HEK293 (cell line): ENCODE measurements at regions not wholly inside any gene's neighbourhood (a gene's known extent, or its start where the extent isn't known, plus 50 kb on each side); places are given as distances from the start of the nearest gene placed in this dataset.

Experiments
- CTCF ChIP-seq: fragments of 450-650 bp; formaldehyde crosslinking; IDR thresholded peaks from 2 replicates; pipeline ENCODE4 v1.5.1; 2016; ENCODE audit warnings: missing biosample characterization, missing genetic modification characterization
- OSR2 ChIP-seq: fragments of 450-650 bp; formaldehyde crosslinking; IDR thresholded peaks from 2 replicates; pipeline ENCODE4 v1.5.1; 2016; ENCODE audit warnings: missing biosample characterization, missing genetic modification characterization
- REST ChIP-seq: fragments of 450-650 bp; formaldehyde crosslinking; IDR thresholded peaks from 2 replicates; pipeline ENCODE4 v1.5.1; 2016; ENCODE audit warnings: missing biosample characterization, missing genetic modification characterization
- SETDB1 ChIP-seq: IDR thresholded peaks from one replicate; pipeline ENCODE4 v1.6.1; 2017; ENCODE audit warnings: mild to moderate bottlenecking, low read length, moderate library complexity, mixed read lengths; ENCODE audit not compliant: insufficient read length
- ZBTB1 ChIP-seq: fragments of 450-650 bp; formaldehyde crosslinking; IDR thresholded peaks from 2 replicates; pipeline ENCODE4 v1.5.1; 2016; ENCODE audit warnings: missing biosample characterization, missing genetic modification characterization
- ZFP37 ChIP-seq: fragments of 450-650 bp; formaldehyde crosslinking; IDR thresholded peaks from 2 replicates; pipeline ENCODE4 v1.5.1; 2016; ENCODE audit warnings: missing biosample characterization, missing genetic modification characterization
- ZNF558 ChIP-seq: fragments of 450-650 bp; formaldehyde crosslinking; IDR thresholded peaks from 2 replicates; pipeline ENCODE4 v1.5.1; 2016; ENCODE audit warnings: missing biosample characterization, missing genetic modification characterization
- ZNF561 ChIP-seq: fragments of 450-650 bp; IDR thresholded peaks from 2 replicates; pipeline ENCODE4 v1.5.1; 2018; ENCODE audit warnings: missing biosample characterization, missing genetic modification characterization, borderline replicate concordance

- no peak for TF ChIP-seq CTCF (tag by site-specific recombination)
- TF ChIP-seq ZBTB1 (tag by site-specific recombination): no peak
- TF ChIP-seq ZNF558 (tag by site-specific recombination): no peak
- TF ChIP-seq SETDB1: no peak
- TF ChIP-seq REST: no peak
- no peak for TF ChIP-seq ZFP37
- TF ChIP-seq OSR2: no peak
- TF ChIP-seq ZNF561 (tag by site-specific recombination): no peak
These were observed 86.3 kb upstream of the AMN1 start for GRCh38 chr12:31815096-31815495.
